Suprapubic skin (tissue), 3 donors: ENCODE measurements at regions not wholly inside any gene's neighbourhood (a gene's known extent, or its start where the extent isn't known, plus 50 kb on each side); places are given as distances from the start of the nearest gene placed in this dataset.
"Not testable (repeated sequence)": the region's sequence is repeated elsewhere in the genome, so short reads cannot be mapped to it uniquely, and the experiment has no call there.

Experiments used
- CTCF ChIP-seq, 2 donors: fragments of 200-600 bp in 1 of 2; fragments of 450-650 bp in 1 of 2; sonication (generic) in 1 of 2; IDR thresholded peaks; one replicate each; pipeline ENCODE4 v1.5.1; 2016 to 2019; ENCODE audit warnings: antibody characterized with exemption in 2 of 2, mild to moderate bottlenecking in 1 of 2, moderate library complexity in 1 of 2
- EP300 ChIP-seq: sonication (generic); formaldehyde crosslinking; IDR thresholded peaks from one replicate; pipeline ENCODE4 v1.6.1; 2017; ENCODE audit warnings: antibody characterized with exemption

- TF ChIP-seq CTCF (IDR thresholded peaks at IDR 0.05); EP300: not testable (repeated sequence)
Measured at GRCh38 chr21:31787691-31788090, 55.8 kb upstream of the SCAF4 start.
